ENCODE measurements at regions not wholly inside any gene's neighbourhood (a gene's known extent, or its start where the extent isn't known, plus 50 kb on each side); places are given as distances from the start of the nearest gene placed in this dataset.

GRCh38 chr2:117071556-117072102, 742.9 kb upstream of the DDX18 start:
- no peak for DNase-seq (ENCODE audit: low read depth in 2 of 2)

DNA sequence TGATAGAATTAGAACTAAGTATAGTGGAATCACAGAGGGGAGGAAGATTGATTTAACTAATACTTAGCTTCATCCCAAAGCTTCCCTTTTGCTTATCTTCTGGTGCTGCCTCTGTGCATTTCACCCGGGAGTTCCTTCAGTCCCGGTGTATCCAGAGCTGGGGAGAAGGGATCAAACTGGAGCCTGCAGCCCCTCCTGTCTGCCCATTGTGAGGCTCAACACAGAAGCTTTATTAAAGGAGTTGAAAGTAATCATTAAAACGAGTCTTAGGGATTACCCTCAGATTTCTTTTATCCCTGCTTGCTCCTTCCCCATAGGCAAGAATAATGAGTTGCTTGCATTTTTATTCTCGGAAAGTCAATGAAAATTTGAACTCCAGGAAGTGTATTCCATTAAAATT, 739.7 kb upstream of the DDX18 start:
- no peak for DNase-seq (ENCODE audit: low read depth in 2 of 2)

- DNase-seq (ENCODE audit: low read depth in 2 of 2) = no peak
Measured at GRCh38 chr2:117085256-117085655, 729.2 kb upstream of the DDX18 start.

DNA sequence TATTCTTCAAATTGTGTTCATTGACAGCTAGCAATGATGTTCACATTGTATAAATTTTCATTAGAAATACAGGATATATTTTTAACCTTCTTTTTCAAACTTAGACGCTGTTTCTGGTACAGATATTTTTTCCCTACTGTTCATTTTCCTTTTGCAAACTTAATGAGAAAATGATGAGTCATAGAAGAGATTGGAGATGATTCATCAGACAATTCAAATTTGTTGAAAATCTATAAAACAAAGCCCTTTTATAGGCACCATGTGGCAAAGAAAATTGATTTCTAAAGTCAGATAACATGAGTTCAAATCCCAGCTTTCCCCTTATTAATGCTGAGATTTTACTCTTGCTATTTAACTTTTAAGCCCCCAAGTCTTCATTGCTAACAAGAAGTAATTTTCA, 728.8 kb upstream of the DDX18 start:
- DNase-seq (ENCODE audit: low read depth in 2 of 2) = no peak

DNA sequence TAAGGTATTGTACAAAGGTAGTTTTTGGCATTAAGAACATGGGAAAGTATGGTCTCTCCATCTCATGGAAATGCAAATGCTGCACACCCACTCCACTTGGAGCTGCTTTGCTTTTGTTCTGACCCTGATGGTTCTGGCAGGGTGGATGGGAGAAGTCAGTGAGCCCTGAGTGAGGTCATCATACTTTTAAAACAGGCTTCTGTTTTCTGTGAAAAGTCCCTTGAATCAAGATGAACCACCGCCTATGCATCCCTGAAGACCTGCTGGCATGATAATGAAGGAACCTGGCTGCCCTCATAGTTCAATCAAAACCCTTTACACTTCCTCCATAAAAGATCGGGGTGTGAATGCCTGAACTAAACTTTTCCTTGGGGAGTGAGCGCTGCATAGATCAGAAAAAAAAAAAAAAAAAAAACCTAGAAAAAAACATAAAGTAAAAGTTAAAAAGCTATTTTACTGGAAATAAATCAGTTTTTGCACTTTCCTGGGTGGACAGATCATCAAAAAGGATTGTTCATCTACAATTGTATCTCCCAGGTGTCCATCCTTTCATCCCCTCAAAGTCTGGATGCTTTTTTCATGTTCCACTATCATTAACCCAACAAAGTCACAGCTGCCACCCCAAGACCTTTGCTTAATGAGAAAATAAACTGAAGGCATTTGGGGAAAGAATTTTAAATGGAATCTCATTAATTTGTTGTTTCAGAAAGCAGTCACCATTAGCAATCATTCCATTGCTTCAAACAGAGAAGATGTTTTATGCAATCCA, 728.1 kb upstream of the DDX18 start:
- DNase-seq (ENCODE audit: low read depth in 2 of 2) = no peak

GRCh38 chr2:117086943-117087250, 727.6 kb upstream of the DDX18 start:
- DNase-seq (ENCODE audit: low read depth in 2 of 2) = no peak

- DNase-seq (ENCODE audit: low read depth in 2 of 2) = no peak
Measured at GRCh38 chr2:117087535-117088291, 726.8 kb upstream of the DDX18 start.

DNA sequence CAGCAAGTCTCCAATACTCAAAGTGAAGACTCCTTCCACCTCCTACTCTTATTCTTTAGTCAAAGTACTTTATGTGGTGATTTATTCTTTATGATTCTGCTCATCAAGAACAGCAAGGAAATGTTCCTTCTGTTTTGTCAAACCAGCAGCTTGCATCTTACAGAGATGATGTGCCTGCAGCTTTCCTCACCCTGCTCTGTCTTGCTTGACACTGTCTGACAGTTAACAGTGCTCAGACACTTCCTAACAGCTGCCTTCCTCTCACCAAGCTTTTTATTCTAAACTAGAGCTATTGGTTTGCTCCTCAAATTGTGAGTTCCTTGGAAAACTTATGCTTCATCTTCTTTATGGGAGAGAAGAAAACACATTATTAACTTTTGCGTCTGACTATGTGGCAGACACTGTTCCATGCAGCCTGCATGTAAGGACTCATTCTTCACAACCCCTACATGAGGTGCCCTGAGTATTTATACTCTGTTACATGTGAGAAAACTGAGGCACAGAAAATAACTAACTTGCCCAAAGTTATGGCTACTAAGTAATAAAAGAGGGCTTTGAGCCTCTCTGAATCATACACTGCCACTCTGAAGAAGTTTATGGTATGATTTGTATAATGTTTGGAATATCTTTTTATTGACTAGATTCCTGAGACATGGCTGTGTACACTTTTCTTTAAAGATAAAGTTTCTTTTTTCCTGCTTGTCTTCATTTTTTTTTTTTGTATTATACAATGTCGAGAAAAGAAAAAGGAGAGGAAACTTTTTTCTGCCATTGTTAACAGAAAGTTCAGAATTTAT, 723.3 kb upstream of the DDX18 start:
- no peak for DNase-seq (ENCODE audit: low read depth in 2 of 2)

GRCh38 chr2:117101613-117102012, 712.9 kb upstream of the DDX18 start:
- DNase-seq (ENCODE audit: low read depth in 2 of 2) = no peak

- no peak for DNase-seq (ENCODE audit: low read depth in 2 of 2)
Measured at GRCh38 chr2:117108741-117109267, 705.7 kb upstream of the DDX18 start.

- no peak for DNase-seq (ENCODE audit: low read depth in 2 of 2)
Measured at GRCh38 chr2:117118994-117119393, 695.5 kb upstream of the DDX18 start.

DNA sequence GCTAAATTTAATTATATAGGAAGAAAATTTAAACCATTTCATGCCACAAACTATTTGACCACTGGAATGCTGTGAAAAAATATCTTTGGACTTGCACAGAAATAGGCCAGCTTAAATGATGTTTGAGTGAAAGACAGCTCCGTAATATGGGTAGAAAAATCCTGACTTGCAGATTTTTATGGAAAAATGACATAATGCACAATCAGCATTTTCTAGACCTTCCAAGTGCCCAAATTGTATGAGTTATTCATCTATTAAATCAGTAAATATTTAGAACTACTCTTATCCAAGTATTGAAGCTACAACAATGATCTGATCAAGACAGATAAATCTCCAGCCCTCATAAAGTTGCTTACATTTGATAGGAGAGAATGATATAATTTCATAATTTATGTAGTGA, 691.1 kb upstream of the DDX18 start:
- DNase-seq (ENCODE audit: low read depth in 2 of 2) = no peak

- no peak for DNase-seq (ENCODE audit: low read depth in 2 of 2)
Measured at GRCh38 chr2:117126656-117127055, 687.8 kb upstream of the DDX18 start.

DNA sequence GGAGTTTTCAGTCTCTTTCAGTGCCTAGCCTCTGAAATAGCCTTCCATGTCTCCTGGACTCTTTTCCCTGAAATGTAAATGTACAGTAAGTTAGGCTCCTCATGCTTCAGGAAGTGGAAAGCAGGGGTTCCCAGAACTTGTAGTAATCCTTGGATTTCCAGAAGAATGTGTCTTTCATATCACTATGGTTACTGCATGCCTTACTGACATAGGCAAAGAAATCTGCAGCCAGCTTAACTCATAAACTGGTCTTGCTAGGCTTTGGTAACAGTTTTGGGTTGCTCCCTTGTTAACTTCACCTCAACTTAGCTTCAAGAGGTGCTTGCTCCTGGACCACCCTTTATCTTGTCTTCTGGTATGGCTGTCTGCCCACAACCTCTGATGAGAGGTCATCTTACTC, 686.8 kb upstream of the DDX18 start:
- no peak for DNase-seq (ENCODE audit: low read depth in 2 of 2)

GRCh38 chr2:117128461-117128860, 686.0 kb upstream of the DDX18 start:
- DNase-seq (ENCODE audit: low read depth in 2 of 2) = no peak

- no peak for DNase-seq (ENCODE audit: low read depth in 2 of 2)
Measured at GRCh38 chr2:117137371-117137770, 677.1 kb upstream of the DDX18 start.

- DNase-seq (ENCODE audit: low read depth in 2 of 2) = no peak
Measured at GRCh38 chr2:117169036-117169765, 645.3 kb upstream of the DDX18 start.

- DNase-seq (ENCODE audit: low read depth in 2 of 2) = no peak
Measured at GRCh38 chr2:117170897-117171296, 643.6 kb upstream of the DDX18 start.

- DNase-seq (ENCODE audit: low read depth in 2 of 2) = no peak
Measured at GRCh38 chr2:117179405-117179804, 635.1 kb upstream of the DDX18 start.

GRCh38 chr2:117190856-117191559, 623.5 kb upstream of the DDX18 start:
- DNase-seq (ENCODE audit: low read depth in 2 of 2) = no peak

- DNase-seq (ENCODE audit: low read depth in 2 of 2) = no peak
Measured at GRCh38 chr2:117195381-117195780, 619.1 kb upstream of the DDX18 start.

Measured in lung microvascular endothelial cell (primary cell).